Body of pancreas (tissue), 4 donors: ENCODE measurements at regions not wholly inside any gene's neighbourhood (a gene's known extent, or its start where the extent isn't known, plus 50 kb on each side); places are given as distances from the start of the nearest gene placed in this dataset.

Experiments
- CTCF ChIP-seq, 7 experiments: fragments of 450-650 bp in 4 of 7; fragments of 200-600 bp in 3 of 7; sonication (generic) in 3 of 7; IDR thresholded peaks; one replicate each; pipeline ENCODE4 v1.5.1; 2016 to 2019; ENCODE audit warnings: antibody characterized with exemption in 7 of 7
- POLR2A ChIP-seq, 3 donors: fragments of 450-650 bp; IDR thresholded peaks; one replicate each; pipeline ENCODE4 v1.6.1; 2016; ENCODE audit warnings: antibody characterized with exemption in 3 of 3, mild to moderate bottlenecking in 2 of 3

- TF ChIP-seq CTCF (IDR thresholded peaks at IDR 0.05): no peak
- TF ChIP-seq POLR2A (IDR thresholded peaks at IDR 0.05): no peak
Observed at GRCh38 chr21:16088056-16088455, 358.3 kb downstream of the USP25 start.
